ENCODE measurements at regions not wholly inside any gene's neighbourhood (a gene's known extent, or its start where the extent isn't known, plus 50 kb on each side); places are given as distances from the start of the nearest gene placed in this dataset.

- Histone ChIP-seq H3K9me3 (ENCODE audit: control insufficient read depth in 1 of 2, insufficient read depth in 1 of 2, low read length in 2 of 2) (no peaks in the 10 kb centered on the region), H3K4me3 (ENCODE audit: low read length) (no peak overlapping the region), H3K4me1 (ENCODE audit: insufficient read depth, low read length) (no peaks in the 10 kb centered on the region), H3K27me3 (ENCODE audit: control insufficient read depth in 1 of 2, insufficient read depth in 2 of 2, low read length in 2 of 2) (no peaks in the 10 kb centered on the region), H3K36me3 (ENCODE audit: insufficient read depth, low read length) (no peaks in the 10 kb centered on the region), H3K27ac (ENCODE audit: low read depth in 1 of 2, low read length in 2 of 2) (no peak overlapping the region)
- ATAC-seq (ENCODE audit: poor library complexity) (no peak), DNase-seq (no peak)
- Mint-ChIP-seq H3K4me1 (ENCODE audit: low read depth) (no peaks in the 10 kb centered on the region), H3K4me3 (no peak overlapping the region), H3K9me3 (peaks cover 8% of the 10 kb centered on the region), H3K36me3 (ENCODE audit: low read depth) (no peaks in the 10 kb centered on the region), H3K27ac (no peak overlapping the region), H3K27me3 (no peaks in the 10 kb centered on the region)
- intact Hi-C loops (cut with DNase I, micrococcal nuclease): no loop called here
- CTCF ChIA-PET: no interaction called here
- no peak for TF ChIP-seq CTCF (IDR thresholded peaks at IDR 0.05)
- POLR2A ChIA-PET: no interaction called here
Measured at GRCh38 chr11:109609454-109610185, 187.6 kb downstream of the C11orf87 start.

GRCh38 chr11:109612496-109612895 is 190.5 kb downstream of the C11orf87 start:
- H3K36me3 Mint-ChIP-seq (ENCODE audit: low read depth): no peaks in the 10 kb centered on the region
- ATAC-seq (ENCODE audit: poor library complexity) (no peak), DNase-seq (no peak)
- H3K27ac Mint-ChIP-seq: no peak overlapping the region
- H3K9me3 Mint-ChIP-seq: peaks cover 11% of the 10 kb centered on the region
- H3K4me3 ChIP-seq (ENCODE audit: low read length): no peak overlapping the region
- TF ChIP-seq CTCF (IDR thresholded peaks at IDR 0.05): no peak
- ChIA-PET POLR2A (no interaction called here), CTCF (no interaction called here)
- H3K27me3 Mint-ChIP-seq: no peaks in the 10 kb centered on the region
- no peaks in the 10 kb centered on the region for H3K27me3 ChIP-seq (ENCODE audit: control insufficient read depth in 1 of 2, insufficient read depth in 2 of 2, low read length in 2 of 2)
- no peaks in the 10 kb centered on the region for H3K9me3 ChIP-seq (ENCODE audit: control insufficient read depth in 1 of 2, insufficient read depth in 1 of 2, low read length in 2 of 2)
- H3K36me3 ChIP-seq (ENCODE audit: insufficient read depth, low read length): no peaks in the 10 kb centered on the region
- H3K4me1 Mint-ChIP-seq (ENCODE audit: low read depth): no peaks in the 10 kb centered on the region
- no peak overlapping the region for H3K4me3 Mint-ChIP-seq
- H3K4me1 ChIP-seq (ENCODE audit: insufficient read depth, low read length): no peaks in the 10 kb centered on the region
- no peak overlapping the region for H3K27ac ChIP-seq (ENCODE audit: low read depth in 1 of 2, low read length in 2 of 2)
- intact Hi-C loops (cut with DNase I, micrococcal nuclease): no loop called here

- Histone ChIP-seq H3K36me3 (ENCODE audit: insufficient read depth, low read length) (no peaks in the 10 kb centered on the region), H3K27ac (ENCODE audit: low read depth in 1 of 2, low read length in 2 of 2) (no peak overlapping the region), H3K27me3 (ENCODE audit: control insufficient read depth in 1 of 2, insufficient read depth in 2 of 2, low read length in 2 of 2) (no peaks in the 10 kb centered on the region), H3K9me3 (ENCODE audit: control insufficient read depth in 1 of 2, insufficient read depth in 1 of 2, low read length in 2 of 2) (peaks cover 0 to 4% of the 10 kb centered on the region in 2 experiments), H3K4me1 (ENCODE audit: insufficient read depth, low read length) (no peaks in the 10 kb centered on the region), H3K4me3 (ENCODE audit: low read length) (no peak overlapping the region)
- Mint-ChIP-seq H3K36me3 (ENCODE audit: low read depth) (no peaks in the 10 kb centered on the region), H3K4me1 (ENCODE audit: low read depth) (no peaks in the 10 kb centered on the region), H3K27me3 (no peaks in the 10 kb centered on the region), H3K9me3 (peaks cover 6% of the 10 kb centered on the region), H3K4me3 (no peak overlapping the region), H3K27ac (no peak overlapping the region)
- POLR2A ChIA-PET: no interaction called here
- DNase-seq: no peak
- no peak for ATAC-seq (ENCODE audit: poor library complexity)
- intact Hi-C loops (cut with DNase I, micrococcal nuclease): no loop called here
- CTCF ChIA-PET: no interaction called here
- no peak for TF ChIP-seq CTCF (IDR thresholded peaks at IDR 0.05)
Measured at GRCh38 chr11:109619498-109619897, 197.5 kb downstream of the C11orf87 start.
